HEK293 (cell line): ENCODE measurements at regions not wholly inside any gene's neighbourhood (a gene's known extent, or its start where the extent isn't known, plus 50 kb on each side); places are given as distances from the start of the nearest gene placed in this dataset.

Experiments used
- CTCF ChIA-PET: fragments of 350-600 bp; formaldehyde crosslinking; extraction: SDS; loops from one replicate; lab custom pipeline; 2021; ENCODE audit warnings: antibody characterized with exemption; lab: Yijun Ruan, JAX
- POLR2A ChIA-PET: fragments of 300-600 bp; formaldehyde crosslinking; extraction: SDS; loops from one replicate; lab custom pipeline; 2020; ENCODE audit warnings: antibody characterized with exemption, inconsistent platforms; lab: Yijun Ruan, JAX
- H3K27ac ChIP-seq: fragments of 200-500 bp; sonication (Bioruptor generic); 2 replicates; pipeline ENCODE4 v1.5.1; 2014; ENCODE audit warnings: low read depth, low read length, control low read depth, inconsistent platforms; ENCODE audit errors: extremely low read depth
- H3K36me3 ChIP-seq, 2 experiments: fragments of 200-500 bp in 1 of 2; sonication (Bioruptor generic) in 1 of 2; 1 replicate in 1 of 2; 2 replicates in 1 of 2; pipeline ENCODE4 v1.5.1; 2014 to 2017; ENCODE audit warnings: inconsistent platforms in 2 of 2, low read length in 2 of 2; ENCODE audit not compliant: control insufficient read depth in 2 of 2, insufficient read depth in 1 of 2
- H3K4me1 ChIP-seq: fragments of 200-500 bp; sonication (Bioruptor generic); 2 replicates; pipeline ENCODE4 v1.5.1; 2014; ENCODE audit warnings: mild to moderate bottlenecking, low read length, inconsistent platforms; ENCODE audit not compliant: control insufficient read depth, insufficient read depth
- H3K4me3 ChIP-seq: 2 replicates; pipeline ENCODE4 v1.5.1; 2011; ENCODE audit warnings: low read depth, mild to moderate bottlenecking, control low read depth, low read length, moderate library complexity
- H3K9me3 ChIP-seq: fragments of 200-500 bp; sonication (Bioruptor generic); 2 replicates; pipeline ENCODE4 v1.5.1; 2014; ENCODE audit warnings: low read depth, low read length, inconsistent platforms; ENCODE audit not compliant: control insufficient read depth, insufficient read depth
- KLF17 ChIP-seq: fragments of 450-650 bp; formaldehyde crosslinking; IDR thresholded peaks from 2 replicates; pipeline ENCODE4 v1.5.1; 2016; ENCODE audit warnings: missing biosample characterization, missing genetic modification characterization
- PATZ1 ChIP-seq: fragments of 450-650 bp; formaldehyde crosslinking; IDR thresholded peaks from 2 replicates; pipeline ENCODE4 v1.5.1; 2016; ENCODE audit warnings: missing biosample characterization, missing genetic modification characterization
- PRDM2 ChIP-seq: fragments of 450-650 bp; formaldehyde crosslinking; IDR thresholded peaks from 2 replicates; pipeline ENCODE4 v1.5.1; 2016; ENCODE audit warnings: missing biosample characterization, missing genetic modification characterization, borderline replicate concordance
- SP7 ChIP-seq: fragments of 450-650 bp; formaldehyde crosslinking; IDR thresholded peaks from 2 replicates; pipeline ENCODE4 v1.5.1; 2016; ENCODE audit warnings: missing biosample characterization, missing genetic modification characterization
- ZFP69B ChIP-seq: fragments of 450-650 bp; formaldehyde crosslinking; IDR thresholded peaks from 2 replicates; pipeline ENCODE4 v1.5.1; 2016; ENCODE audit warnings: missing biosample characterization, missing genetic modification characterization
- ZNF112 ChIP-seq: fragments of 450-650 bp; formaldehyde crosslinking; IDR thresholded peaks from 2 replicates; pipeline ENCODE4 v1.5.0; 2017; ENCODE audit warnings: missing biosample characterization, missing genetic modification characterization
- ZNF148 ChIP-seq: fragments of 450-650 bp; formaldehyde crosslinking; IDR thresholded peaks from 2 replicates; pipeline ENCODE4 v1.5.0; 2017; ENCODE audit warnings: missing biosample characterization, missing genetic modification characterization, borderline replicate concordance
- ZNF2 ChIP-seq: fragments of 450-650 bp; formaldehyde crosslinking; IDR thresholded peaks from 2 replicates; pipeline ENCODE4 v1.5.1; 2016; ENCODE audit warnings: missing biosample characterization, missing genetic modification characterization
- ZNF37A ChIP-seq: fragments of 450-650 bp; IDR thresholded peaks from 2 replicates; pipeline ENCODE4 v1.5.1; 2018; ENCODE audit warnings: missing biosample characterization, missing genetic modification characterization
- ZNF398 ChIP-seq: fragments of 450-650 bp; formaldehyde crosslinking; IDR thresholded peaks from 2 replicates; pipeline ENCODE4 v1.5.1; 2017; ENCODE audit warnings: missing biosample characterization, missing genetic modification characterization
- ZNF426 ChIP-seq: fragments of 450-650 bp; formaldehyde crosslinking; IDR thresholded peaks from 2 replicates; pipeline ENCODE4 v1.5.1; 2017; ENCODE audit warnings: missing biosample characterization, missing genetic modification characterization, mild to moderate bottlenecking, inconsistent platforms, moderate library complexity
- ZNF571 ChIP-seq: fragments of 450-650 bp; formaldehyde crosslinking; IDR thresholded peaks from 2 replicates; pipeline ENCODE4 v1.5.0; 2017; ENCODE audit warnings: missing biosample characterization, missing genetic modification characterization
- ZNF76 ChIP-seq: fragments of 450-650 bp; formaldehyde crosslinking; IDR thresholded peaks from 2 replicates; pipeline ENCODE4; 2016; ENCODE audit warnings: low read depth, missing biosample characterization, missing genetic modification characterization, borderline replicate concordance
- ZNF776 ChIP-seq: fragments of 450-650 bp; formaldehyde crosslinking; IDR thresholded peaks from 2 replicates; pipeline ENCODE4 v1.5.0; 2017; ENCODE audit warnings: missing biosample characterization, missing genetic modification characterization, borderline replicate concordance
- ZNF837 ChIP-seq: fragments of 450-650 bp; formaldehyde crosslinking; IDR thresholded peaks from 2 replicates; pipeline ENCODE4 v1.5.1; 2016; ENCODE audit warnings: missing biosample characterization, missing genetic modification characterization
- ZSCAN4 ChIP-seq: fragments of 450-650 bp; formaldehyde crosslinking; IDR thresholded peaks from 2 replicates; pipeline ENCODE4 v1.5.1; 2017; ENCODE audit warnings: missing biosample characterization, missing genetic modification characterization

- TF ChIP-seq PRDM2 (tag by site-specific recombination) (no peak), ZNF2 (no peak), ZNF837 (tag by site-specific recombination) (no peak), ZFP69B (tag by site-specific recombination) (no peak), ZNF76 (tag by site-specific recombination) (no peak), KLF17 (tag by site-specific recombination) (no peak), ZNF37A (tag by site-specific recombination) (no peak), ZNF148 (tag by site-specific recombination) (no peak), PATZ1 (tag by site-specific recombination) (no peak), ZNF426 (tag by site-specific recombination) (no peak)
- TF ChIP-seq, all 188 proteins: peak for 0
Observed at GRCh38 chr2:236367506-236368289, 103.5 kb upstream of the ASB18 start (continued).

- Histone ChIP-seq H3K4me1 (no peaks in the 10 kb centered on the region), H3K4me3 (no peak overlapping the region), H3K36me3 (no peaks in the 10 kb centered on the region), H3K9me3 (no peaks in the 10 kb centered on the region), H3K27ac (no peak overlapping the region)
- ChIA-PET CTCF (interaction anchor here (0.8 kb wide), 1 partner anchor 9 kb away, joined by 3 read pairs; no protein-coding TSS in a partner anchor), POLR2A (no interaction called here)
- TF ChIP-seq SP7 (tag by site-specific recombination): no peak
- no peak for TF ChIP-seq ZSCAN4 (tag by site-specific recombination)
- TF ChIP-seq ZNF776 (tag by site-specific recombination): no peak
- TF ChIP-seq ZNF398: no peak
- TF ChIP-seq ZNF112 (tag by site-specific recombination): no peak
- no peak for TF ChIP-seq ZNF571
Observed at GRCh38 chr2:236369661-236370062, 105.5 kb upstream of the ASB18 start.
